Nucleus accumbens (tissue), 56 donors: ENCODE measurements at regions not wholly inside any gene's neighbourhood (a gene's known extent, or its start where the extent isn't known, plus 50 kb on each side); places are given as distances from the start of the nearest gene placed in this dataset.

Source experiments
- DNase-seq, 56 donors: peaks; one replicate each; lab custom pipeline; 2025; lab: John Stamatoyannopoulos, UW

DNA sequence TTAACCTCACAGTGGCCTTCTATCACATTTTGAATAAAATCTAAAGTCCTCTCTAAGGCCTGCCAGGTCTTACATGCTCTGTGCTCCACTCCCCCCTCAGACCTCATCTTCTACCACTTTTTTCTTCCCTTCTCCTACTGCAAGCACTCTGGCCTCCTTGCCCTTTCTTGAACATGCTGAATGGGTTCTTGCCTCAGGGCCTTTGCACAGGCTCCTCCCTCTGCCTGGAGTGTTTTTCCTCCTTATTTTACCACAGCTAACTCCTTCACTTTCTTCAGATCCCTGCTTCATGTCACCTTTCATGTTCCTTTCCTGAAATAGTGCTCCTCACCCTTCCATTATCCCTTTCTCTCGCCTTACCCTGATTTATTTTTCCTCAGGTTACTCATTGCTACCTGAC lies 97.9 kb upstream of the FOXP4 start:
- DNase-seq = no peak

DNA sequence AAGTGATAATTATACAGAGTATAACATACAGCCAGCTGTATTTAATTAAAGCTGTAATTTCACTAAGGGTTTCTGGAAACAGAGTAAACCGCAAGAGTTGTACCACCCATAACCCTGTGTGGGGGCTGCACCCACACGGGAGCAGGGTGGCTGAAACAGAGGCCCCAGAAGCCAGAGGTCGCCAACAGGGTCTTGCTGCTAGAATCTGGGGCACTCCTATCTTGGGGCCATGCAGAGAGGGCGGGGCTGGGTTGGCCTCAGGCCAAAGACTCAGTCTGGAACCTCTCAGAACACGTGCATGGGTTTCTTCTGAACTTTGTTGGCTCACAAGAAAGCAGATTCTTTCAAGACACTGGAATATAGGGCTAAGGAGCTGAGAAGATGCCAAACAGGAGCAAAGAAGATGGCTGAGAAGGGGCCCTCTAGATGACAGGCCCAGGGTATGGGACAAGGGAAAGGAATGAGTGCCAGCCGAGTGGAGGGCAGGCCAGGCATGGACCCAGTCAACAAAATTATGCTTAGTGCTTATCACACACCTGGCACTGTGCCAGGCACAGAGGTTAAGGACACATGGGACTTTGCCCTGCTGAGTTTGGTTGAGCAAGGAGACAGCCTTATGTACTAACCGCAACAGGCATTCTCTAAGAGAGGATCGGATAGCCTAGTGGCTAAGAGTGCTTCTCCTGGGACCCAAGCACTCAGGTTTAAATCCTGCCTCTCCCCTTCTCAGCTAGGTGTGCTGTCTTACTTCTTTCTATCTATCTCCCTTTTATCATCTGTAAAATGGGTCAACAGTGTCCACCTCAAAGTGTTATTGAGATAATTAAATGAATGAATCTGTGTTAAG lies 96.6 kb upstream of the FOXP4 start:
- peak in 1 of 56 donors; percentile 23 for DNase-seq

DNA sequence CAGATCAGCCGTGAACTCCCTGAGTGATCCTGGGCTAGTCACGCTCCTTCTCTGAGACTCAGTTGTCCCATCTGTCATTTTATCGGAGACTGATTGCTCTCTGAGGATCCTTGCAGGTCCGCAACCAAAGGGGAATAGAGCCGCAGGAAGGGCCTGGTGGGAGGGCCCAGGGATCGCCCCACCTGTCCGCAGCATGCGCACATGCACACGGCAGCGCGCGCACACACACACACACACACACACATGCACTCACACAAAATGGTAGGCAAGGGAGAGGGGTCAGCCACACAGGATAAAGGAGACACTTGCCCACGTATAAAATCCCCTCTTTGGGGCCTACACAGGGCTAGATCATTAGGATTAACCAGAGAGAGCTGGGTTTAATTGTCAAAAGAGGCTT lies 95.6 kb upstream of the FOXP4 start:
- DNase-seq = no peak

DNA sequence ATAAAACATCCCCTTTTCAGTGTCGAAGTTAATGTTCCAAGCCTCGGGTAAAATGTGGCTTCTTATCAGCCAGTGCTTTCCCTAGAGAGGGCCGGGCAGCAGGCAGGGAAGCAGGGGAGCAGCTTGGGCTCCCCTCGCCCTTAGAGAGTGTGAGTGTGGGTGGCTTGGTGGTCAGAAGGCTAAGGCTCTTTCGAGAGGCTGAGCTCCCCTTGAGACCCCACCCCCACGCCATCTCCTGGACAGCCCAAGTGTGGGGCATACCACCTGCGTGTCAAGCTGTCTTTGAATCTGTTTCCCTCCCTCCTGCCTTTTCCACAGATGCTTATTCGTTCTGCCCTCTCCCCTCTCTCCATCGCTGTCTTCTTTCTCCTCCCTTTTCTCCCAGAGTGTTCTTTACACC lies 95.1 kb upstream of the FOXP4 start:
- peak in 1 of 56 donors; percentile 44 for DNase-seq

DNA sequence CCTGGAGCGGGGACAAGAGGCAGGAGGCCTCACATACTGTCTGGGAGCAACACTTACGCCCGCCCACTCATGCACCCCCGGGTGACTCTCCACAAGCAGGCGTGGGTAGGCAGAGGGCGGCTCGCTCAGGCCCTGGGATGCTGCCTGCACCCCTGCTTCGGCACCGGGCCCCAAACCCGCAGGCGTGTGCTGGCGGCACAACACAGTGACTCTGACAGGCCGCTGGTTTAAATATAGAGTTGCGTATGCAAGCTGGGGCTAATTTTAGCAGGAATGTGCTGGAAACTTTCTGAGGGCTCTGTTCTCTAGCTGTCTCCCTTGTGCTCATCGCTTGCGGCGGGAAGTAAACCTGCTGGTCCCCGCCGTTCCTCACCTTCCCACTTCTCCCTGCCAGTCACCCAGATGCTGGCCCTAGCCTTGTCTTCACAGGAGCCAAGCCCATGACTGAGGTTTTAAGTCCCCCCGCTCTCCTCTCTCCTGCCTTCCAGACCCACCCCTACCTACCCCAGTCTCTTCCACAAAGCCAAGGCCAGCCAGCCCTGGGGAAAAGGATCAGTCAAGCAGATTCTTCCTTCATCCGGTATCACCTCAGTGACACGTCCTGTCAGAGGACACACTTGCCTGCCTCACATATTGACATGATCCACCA lies 94.5 kb upstream of the FOXP4 start:
- DNase-seq = peak in 14 of 56 donors; percentile 7 to 66 (median 34)

DNA sequence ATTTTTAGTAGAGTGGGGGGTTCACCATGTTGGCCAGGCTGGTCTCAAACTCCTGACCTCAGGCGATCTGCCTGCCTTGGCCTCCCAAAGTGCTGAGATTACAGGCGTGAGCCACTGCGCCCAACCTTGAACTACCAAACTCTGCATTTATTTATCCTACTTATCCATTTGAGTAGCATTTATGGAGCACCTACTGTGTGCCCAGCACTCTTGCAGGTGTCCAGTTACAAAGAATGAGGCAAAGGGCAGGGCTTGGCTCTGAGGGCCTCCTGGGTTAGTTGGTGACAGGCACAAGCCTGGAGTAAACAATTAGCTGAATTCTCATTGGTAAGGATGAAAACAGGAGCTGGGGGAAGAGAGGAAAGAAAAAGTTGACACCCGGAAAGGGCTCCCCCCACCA lies 93.4 kb upstream of the FOXP4 start:
- DNase-seq = no peak

GRCh38 chr6:41453244-41453643 lies 92.9 kb upstream of the FOXP4 start:
- DNase-seq = peak in 4 of 56 donors; percentile 11 to 23 (median 12)

GRCh38 chr6:41454189-41454789 lies 91.9 kb upstream of the FOXP4 start:
- DNase-seq = no peak

DNA sequence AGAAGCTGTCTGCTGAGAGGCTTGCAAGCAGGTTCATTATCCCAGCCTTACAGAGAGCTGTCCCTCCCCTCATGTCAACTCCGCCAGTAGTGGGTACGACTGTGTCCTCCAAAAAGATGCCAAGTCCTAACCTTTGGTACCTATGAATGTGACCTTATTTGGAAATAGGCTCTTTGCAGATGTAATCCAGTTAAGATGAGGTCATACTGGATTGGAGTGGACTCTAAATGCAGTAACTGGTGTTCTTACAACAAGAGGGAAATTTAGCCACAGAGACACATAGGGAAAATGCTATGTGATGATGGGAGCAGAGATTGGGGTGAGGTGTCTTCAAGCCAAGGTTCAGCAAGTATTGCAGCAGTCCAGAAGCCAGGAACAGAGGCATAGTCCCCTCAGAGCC lies 90.8 kb upstream of the FOXP4 start:
- no peak for DNase-seq

DNA sequence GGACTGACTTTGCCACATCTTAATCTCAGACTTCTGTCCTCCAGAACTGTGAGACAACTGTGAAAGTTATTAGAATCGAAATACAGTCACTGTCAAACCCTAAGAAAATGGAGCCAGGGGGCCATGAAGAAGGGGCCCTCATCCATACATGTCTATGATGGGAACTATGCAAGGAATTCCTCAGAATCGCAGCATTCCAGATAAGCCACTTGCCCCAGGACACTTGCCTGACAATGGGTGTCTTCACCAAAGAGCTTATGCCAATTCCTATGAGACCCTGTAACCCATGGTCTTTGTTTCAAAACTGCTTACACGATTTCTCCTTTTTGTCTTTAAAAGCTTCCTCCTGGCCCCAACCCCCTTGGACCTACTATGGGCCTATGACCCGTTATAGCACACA lies 90.4 kb upstream of the FOXP4 start:
- DNase-seq = no peak

DNA sequence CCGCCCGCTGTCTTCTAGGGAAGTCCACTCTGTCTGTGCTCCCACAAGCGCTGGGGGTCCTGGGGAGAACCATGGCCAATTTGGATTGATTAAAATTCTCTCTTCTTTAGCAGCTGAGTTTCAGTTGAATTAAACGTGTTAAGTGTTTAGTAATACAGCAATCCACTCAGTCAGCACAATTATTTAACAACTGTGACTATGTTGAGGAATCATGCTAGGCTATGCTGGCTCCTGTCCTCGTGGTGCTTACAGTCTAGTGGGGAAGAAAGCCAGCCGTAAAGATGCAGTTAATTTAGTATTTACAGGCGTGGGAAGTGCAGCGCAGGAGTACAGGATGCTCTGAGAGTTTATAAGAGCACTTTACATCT lies 88.9 kb upstream of the FOXP4 start:
- DNase-seq = no peak

GRCh38 chr6:41459738-41460137 lies 86.4 kb upstream of the FOXP4 start:
- DNase-seq = no peak

- no peak for DNase-seq
Measured at GRCh38 chr6:41460742-41461336, 85.3 kb upstream of the FOXP4 start.

- no peak for DNase-seq
Measured at GRCh38 chr6:41462033-41462432, 84.1 kb upstream of the FOXP4 start.

DNA sequence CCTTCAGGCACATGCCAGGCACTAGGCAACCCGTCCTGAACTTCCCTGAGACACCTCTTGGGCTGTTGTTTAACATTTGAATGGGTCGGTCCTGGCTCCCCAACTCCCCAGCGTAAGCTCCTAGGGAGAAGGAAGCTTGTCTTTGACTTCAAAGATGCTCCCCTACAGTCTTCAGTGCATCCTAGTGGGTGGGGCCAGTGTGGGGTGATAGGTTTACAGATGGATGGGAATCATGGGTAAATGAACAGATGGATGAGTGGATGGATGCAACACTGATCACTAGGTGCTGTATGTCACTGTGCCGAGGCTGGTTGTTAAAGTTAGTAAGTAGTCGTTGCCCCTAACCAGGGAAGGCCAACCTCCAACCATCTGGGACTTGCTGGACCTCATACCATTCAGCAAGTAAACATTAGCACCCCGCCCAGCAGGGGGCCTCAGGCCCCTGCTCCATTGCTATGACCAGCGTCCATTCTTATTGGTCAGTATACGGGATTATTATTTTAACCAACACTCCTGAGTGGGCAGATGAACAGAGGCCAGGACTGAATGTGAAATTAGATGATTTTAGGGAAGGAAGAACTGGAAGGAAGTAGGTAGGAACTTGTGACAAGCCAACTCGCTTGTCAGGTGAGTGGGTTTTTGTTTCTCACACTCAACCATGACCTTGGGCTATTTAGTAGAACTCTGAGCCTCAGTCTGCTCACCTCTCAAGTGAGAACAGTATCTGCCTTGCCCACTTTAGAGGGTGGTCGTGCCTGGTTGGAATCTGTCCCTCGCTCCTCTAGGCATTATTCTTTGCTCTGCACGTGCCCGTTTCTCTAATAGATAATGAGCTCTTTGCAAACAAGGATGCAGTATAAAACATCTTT lies 82.9 kb upstream of the FOXP4 start:
- DNase-seq = peak in 34 of 56 donors; percentile 3 to 74 (median 22)

- no peak for DNase-seq
Measured at GRCh38 chr6:41464019-41464418, 82.2 kb upstream of the FOXP4 start.

DNA sequence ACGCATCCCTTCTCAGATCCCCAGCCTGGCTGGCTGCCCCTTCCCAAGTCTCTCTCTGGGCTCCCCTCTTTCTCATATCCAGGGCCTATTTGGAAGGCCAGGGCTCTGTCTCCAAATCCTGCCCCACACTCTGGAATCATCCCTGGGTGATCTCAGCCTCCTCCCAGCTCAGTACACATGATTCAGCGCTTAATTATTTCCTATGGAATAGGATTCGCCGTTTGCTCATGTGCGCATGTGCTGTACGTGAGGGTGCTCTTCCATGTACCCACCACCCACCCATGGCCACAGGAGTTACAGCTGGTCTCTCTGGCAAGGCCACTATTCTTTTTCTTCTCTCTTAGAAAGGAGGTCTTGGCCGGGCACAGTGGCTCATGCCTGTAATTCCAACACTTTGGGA lies 81.7 kb upstream of the FOXP4 start:
- no peak for DNase-seq

DNA sequence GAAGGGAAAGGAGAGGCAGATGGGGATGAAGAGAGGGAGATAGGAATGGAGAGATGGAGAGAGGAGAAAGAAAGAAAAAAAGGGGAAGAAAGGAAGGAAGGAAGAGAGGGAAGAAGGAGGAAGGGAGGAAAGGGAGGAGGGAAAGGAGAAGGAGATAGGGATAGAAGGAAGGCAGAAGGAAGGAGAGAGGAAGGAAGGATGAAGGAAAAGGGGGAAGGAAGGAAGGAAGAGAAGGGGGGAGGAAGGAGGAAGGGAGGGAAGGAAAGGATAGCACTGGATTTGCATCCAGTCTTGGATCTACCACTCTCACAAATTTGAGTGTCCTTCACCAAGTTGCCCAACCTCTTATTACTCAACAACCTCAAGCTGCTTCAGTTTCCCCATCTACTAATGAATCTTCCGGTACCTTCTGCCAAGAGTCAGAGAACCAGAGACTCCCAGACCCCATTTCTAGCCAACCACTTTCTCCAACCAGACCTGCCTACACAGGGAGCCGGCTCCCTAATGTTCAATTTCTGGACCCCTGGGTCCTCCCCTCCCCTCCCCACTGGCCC lies 79.7 kb upstream of the FOXP4 start:
- no peak for DNase-seq

DNA sequence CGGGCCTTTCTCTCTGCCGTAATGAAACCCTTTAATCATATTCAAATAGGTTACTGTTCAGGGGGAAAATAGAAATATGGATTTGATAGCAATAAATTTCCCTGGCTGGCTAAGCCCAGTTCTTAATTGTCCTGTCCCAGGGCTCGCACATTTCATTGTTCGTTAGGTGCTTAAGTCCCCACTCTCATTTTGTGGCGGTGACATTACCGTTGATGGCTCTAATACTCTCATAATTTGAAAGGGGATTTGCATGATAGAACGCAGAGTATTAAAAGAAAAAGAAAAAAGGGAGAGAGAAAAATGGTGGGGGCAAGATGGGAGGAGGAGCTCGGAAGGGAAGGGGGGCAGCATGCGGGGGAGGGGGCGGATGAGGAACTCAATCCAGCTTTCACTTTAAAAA lies 79.1 kb upstream of the FOXP4 start:
- no peak for DNase-seq
